Stimulated activated CD4-positive, alpha-beta T cell treated with anti-CD3 and anti-CD28 coated beads, Interleukin-15, amount 100 ng/mL, for 1 hour (primary cell): ENCODE measurements at regions not wholly inside any gene's neighbourhood (a gene's known extent, or its start where the extent isn't known, plus 50 kb on each side); places are given as distances from the start of the nearest gene placed in this dataset.

Experiments used
- DNase-seq, 2 donors: peaks; one replicate each; pipeline ENCODE4 v3.0.0-alpha.2; 2020; ENCODE audit warnings: low read depth in 1 of 2, low spot score in 1 of 2

DNA sequence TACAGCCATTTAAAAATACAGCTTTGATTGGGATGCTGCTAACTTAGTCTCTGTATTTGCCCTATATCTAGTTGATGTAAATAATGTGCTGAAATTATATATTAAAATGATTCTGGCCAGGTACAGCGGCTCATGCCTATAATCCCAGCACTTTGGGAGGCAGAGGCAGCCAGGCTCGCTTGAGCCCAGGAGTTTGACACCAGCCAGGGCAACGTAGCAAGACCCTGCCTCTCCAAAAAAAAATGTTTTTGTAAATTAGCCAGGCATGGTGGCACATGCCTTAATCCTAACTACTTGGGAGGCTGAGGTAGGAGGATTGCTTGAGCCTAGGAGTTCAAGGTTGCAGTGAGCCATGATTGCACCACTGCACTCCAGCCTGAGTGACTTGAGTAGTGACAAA lies 143.8 kb upstream of the CELF2 start:
- no peak for DNase-seq

DNA sequence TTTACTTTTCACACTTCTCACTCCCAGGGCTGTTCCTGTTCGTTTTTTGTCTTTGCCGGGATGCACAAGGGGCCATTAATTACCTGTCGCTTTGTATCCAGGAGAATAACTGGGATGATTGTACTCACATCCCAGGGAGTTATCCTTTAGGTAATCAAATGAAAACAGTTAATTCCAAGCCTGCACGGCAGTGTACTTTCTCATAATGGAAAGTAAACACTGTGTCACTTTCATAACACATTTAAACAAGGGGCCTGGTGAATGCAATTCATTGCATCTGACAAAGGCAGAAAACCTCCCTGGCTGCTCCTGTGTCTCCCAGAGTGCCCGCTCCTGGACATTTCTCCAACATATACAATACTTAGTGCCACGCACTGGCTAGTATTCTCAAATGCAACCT lies 138.7 kb upstream of the CELF2 start:
- no peak for DNase-seq

DNA sequence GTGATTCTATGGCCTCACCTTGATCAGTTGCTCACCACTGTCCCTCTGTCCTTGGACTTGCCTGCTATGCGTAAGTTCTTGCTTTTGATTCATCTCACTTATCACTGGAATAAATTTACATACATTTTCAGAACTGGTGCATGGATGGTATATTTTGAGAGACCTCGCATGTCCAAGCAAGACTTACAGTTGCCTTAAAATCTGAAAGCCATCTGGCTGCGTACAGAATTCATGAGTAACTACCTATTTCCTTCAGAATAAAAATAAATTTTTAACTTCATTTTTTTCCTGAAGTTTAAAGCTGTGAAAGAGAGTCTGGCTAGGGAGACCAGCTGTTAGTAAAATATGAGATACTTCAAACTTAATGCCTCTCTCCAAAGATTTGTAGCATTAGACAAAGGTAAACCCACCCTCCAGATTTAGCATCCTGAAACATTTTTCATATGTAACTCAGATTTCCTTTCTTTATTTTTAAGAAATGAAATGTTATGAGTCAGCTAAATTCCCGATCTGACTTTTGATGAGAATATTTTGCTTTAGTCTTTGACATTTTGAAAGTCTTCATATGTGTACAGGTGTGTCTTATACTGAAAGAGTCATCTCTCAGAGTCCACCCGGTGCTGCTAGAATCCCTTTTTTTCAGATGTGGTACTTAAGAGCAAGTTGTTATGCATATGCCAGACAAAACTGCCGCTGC lies 136.4 kb upstream of the CELF2 start:
- DNase-seq, result no peak

DNA sequence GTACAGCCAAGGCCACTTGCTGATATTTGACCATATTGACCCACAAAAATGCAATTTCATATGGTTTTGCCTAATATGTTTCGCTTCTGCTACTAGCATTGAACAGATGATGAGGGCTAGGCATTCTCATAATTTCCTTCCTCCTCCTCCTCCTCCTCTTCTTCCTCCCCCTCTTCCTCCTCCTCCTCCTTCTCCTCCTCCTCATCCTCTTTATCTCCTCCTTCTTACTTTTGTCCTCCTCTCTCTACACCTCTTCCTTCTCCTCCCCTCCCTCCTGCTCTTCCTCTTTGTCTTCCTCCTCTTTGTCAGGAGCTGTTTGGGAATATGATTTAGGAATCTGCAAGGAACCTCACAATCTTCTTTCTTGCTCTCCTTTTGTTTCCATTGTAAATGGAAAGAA lies 133.9 kb upstream of the CELF2 start:
- no peak for DNase-seq

DNA sequence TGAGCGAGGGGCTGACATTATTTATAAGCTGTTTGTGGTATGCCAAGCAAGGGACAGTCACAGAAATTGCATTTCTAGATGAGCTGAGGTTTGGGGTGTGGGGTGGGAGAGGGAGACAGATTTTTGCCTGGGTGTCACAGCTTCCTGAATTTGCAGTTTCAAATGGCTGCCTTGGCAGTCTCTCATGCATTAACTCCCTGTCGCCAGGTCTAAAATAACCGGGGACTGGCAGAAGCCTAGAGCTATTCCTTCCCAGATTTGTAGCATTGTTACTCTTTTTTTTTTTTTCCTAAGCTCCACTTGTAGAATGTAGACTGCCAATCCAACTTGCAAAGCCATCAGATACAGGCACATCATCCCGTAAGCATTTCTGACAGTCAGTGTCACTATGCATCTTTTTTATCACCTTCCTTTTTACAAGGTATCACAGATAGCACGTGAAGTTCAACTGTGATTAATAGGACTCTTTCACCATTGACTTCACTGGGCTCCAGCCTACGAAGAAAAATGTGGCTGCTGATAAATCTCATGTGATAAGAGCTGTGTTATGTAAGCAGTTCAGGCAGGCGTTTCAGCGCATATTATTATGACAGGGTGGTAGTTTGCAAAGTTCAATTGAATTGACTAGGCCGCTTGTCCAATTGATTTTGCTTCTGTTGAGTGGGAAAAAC lies 130.7 kb upstream of the CELF2 start:
- DNase-seq, result no peak

DNA sequence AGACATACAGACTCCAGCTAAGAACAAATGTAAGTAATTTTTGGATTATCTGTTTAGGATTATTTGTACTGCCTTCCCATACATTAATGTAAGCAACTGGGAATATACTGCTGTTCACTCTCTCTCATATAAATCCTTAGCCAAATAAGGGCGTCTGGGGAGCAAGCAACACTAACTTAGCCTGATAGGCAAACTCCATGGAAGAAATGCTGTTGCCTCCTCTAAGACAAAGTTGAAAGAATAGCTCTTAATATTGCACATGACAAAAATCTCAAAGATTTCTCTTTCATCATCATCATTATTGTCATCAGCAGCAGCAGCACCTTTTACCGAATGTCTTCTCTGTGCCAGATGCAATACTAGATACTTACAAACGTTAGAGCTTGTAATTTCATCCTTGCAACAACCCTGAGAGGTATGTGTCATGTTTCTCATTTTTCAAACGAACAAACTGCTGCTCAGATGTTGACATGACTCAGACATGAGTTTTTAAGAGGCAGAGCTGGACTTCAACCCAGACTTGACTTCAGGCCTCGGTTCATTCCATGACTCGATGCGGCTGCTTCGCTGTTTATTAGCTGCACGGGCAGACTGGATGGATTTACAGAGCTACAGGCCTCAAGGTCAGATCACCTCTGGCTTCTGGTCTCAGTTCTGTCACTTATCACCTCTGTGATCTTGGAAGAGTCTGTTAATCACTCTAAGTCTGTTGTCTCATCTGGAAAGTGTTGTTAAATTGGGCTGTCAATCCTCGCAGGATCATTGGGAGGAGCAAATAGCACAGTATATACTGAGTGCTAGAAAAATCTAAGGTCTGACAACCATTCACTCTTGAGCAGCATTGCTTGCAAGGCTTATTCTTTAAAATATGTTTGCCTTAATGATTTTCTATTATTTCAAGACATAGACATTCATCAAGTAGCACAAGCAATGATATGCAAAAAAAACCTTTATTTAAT lies 126.3 kb upstream of the CELF2 start:
- no peak for DNase-seq

DNA sequence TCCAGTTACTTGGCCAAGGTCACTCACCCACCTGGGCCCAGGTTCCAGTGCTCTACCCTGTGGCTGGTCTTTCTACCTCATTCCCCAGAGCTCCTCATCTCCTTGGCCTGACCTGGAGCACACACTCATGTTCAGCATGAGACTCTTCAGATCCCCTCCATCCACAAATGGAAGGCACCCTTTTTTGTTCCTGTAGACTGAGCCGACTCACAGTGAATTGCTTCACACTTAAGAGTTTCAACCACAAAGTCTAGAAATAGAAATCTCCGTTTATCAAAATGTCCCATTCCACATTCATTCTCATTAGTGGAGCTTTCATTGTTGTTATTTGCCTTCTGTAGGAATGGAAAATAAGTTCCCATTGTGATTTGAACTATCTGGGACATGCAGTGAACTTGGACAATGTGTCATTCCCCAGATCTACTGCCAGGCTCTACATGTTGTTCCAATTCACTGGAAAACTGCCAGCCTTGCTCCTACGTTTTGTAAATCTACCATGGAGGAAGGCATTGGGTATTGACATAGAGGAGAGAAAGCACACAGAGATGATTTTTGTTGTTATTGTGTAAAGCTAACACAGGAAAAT lies 125.3 kb upstream of the CELF2 start:
- DNase-seq, result no peak

DNA sequence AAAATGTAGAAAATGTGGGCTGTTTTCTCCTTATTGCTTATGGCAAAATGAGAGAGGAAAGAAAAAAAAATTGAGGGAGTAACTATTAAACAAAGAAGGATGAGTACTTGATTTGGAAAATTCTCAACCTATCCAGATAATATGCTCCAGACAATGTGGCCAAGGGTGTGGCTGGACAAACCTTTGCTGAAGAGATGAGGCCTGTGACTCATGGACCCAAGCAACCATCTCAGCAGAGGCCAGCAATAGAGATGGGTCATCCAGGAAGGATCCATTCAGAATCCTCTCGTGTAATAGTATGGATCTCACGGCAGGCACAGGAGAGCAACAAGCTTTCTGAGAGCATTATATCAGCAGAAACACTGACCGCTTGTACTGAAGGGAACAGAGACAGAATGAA lies 120.3 kb upstream of the CELF2 start:
- no peak for DNase-seq

DNA sequence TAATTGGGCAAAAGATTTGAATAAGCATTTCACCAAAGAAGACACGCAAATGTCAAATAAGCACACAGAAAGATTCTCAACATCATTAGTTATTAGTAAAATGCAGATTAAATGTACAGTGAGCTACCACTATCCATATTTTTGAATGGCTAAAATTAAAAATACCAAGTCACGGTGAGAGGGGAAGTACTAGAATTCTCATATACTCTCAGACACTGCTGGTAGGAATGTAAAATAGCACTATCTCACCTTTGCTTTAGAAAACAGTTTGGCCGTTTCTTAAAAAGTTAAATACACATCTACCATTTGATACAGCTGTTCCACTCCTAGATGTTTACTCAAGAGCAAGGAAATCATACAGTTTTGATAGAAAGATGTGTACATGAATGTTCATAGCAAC lies 115.8 kb upstream of the CELF2 start:
- no peak for DNase-seq

DNA sequence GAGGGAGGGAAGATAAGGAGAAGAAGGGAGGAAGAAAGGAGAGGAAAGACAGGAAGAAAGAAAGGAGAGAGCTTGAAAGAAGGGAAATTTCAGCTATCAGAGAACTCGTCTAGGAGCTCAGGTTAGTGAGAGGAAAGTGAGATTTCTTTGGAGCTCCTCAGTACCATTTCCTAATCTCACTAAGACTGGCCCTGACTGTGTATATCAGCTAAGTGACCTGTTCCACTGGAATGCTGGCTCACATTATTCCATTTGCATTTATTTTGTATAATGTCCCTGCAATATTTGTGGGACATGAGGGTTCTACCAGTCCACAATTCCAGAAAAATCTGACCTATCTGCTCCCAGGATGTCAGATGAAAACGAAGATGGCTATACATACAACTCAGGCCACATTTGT lies 114.7 kb upstream of the CELF2 start:
- DNase-seq, result no peak

DNA sequence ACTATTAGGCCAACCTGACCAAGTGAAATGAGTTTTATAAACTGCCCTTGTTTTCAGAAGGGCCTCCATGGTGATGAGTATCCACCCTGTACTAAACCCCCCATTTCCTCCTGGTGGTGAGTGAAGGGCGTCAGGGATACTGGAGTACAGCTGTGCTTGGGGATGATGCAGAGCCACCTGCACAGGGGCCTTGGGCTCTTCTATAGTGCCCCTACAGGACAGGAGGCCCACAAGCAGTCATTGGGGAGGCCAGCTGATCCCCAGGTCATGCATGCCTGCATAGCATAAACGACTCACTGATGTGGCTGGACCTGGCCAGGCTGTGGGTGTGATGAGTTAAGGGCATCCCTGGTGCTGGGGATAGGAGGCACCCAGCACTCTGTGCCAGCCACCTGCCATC lies 114.1 kb upstream of the CELF2 start:
- DNase-seq, result no peak

DNA sequence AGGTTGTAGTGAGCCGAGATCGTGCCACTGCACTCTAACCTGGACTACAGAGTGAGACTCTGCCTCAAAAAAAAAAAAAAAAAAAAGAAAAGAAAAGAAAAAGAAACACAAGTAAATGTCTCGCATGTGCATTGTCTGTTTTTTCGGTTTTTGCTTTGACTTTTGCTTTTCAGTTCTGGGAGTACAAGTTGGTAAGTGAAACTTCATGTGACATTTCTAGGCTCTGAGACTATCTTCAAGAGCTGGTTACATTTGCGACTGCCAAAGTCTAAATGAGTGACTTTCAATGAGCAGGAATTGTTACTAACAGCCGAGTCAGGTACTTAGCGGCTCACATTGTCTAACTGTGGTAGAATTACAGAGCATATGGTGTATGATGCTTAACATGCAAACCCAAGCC lies 107.0 kb upstream of the CELF2 start:
- DNase-seq, result no peak

DNA sequence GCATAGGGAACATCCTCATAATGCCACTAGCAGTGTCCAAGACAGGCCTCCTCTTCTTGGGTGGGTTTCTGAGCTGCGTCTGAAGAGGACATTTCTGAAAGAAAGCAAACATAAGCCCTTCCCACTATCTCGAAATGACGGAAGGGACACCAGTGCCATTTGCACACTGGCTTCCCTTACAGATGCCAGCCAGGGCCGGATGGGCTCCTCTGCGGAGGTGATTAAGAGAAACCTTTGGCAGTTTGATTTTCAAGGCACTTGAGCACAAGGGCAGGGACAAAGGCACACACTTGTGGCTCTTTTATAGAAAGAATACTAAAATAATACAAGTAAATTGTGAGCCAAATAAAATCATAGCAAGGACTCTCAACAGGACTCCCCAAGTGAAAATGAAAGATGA lies 106.6 kb upstream of the CELF2 start:
- DNase-seq, result no peak

DNA sequence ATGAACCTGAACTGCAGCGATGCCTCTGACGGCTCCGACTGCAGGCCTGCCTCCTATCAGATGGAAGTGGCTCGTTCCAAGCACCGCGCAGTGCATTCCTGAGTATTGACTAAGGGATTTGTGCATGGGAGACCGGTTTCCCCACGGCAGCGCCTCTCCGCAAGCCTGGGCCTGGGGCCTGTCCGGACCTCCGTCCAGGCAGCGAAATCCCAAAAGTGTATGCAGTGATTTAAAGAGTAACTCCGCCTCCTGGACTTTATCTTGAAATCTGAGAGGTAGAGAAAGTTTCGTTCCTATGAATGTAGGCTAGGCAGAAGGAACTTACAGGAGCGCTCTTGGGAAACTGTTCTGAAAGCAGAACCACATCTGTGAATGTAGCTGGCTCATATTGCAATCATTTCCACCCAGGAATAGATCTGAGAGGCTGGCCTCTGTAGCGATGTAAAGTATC lies 106.2 kb upstream of the CELF2 start:
- DNase-seq, result no peak

DNA sequence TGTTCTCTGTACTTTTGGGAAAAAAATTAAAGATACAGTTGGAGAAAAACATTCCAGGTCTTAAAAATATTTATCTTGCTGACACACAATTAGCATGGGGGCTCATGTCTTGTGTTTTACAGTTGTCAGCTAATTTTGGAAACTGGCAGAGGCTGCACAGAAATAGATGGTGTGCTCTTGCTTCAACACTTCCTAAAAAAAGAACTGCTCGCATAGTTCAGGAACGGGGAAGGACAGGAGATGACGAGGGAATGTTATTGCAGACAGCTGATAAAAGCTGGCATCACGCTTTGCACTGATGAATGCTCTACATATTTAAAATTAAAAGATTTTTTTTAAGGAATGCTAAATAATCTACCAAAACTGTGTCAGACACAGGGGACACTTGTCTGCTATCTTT lies 103.5 kb upstream of the CELF2 start:
- no peak for DNase-seq

DNA sequence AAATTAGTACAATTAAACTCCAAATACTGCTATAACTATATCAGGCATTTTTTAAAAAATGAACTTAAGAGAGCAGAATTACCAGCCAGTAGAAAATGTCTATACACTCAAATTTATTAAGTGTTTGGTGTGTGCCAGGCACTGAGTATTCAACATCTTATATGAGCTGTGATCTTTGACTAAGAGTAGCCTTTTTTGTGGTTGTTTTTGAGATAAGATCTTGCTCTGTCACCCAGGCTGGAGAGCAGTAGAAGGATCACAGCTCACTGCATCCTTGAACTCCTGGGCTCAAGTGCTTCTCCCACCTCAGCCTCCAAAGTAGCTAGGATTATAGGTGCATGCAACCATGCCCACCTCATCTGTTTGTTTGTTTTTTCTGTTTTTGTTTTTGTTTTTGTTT lies 102.5 kb upstream of the CELF2 start:
- no peak for DNase-seq

DNA sequence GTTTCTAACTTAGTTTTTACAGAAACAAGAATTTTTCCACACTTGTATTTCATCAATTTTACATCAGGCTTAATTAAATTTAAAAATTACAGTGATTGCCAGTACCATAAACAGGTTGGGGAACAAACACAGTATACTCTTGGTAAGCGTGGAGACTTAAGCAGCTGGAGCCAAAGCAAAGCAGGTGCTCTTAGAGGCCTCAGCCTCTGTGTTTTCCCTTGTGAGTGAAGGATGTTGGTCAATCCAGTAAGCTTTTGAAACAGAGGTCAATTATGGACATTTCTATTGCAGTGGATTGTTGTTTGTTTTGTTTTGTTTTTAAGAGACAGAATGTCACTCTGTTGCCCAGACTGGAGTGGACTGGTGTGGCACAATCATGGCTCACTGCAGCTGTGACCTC lies 100.6 kb upstream of the CELF2 start:
- DNase-seq, result no peak

DNA sequence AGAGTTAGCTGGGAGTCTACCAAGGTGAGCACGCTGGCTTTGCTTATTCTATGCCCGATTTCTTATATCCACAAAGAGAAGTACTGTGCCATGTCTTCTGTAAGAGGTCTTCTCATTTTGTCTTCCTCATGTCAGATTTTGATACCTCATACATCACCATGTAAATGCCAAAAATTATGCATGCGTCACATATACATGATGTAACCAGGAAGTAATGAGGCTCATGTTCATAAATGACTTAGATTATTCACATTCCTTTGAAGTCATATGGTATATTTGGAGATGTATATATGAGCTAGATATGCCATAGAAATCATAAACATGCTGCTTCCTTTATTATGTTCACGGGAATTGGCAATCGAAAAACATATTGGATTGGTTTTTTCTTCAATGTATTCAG lies 97.7 kb upstream of the CELF2 start:
- DNase-seq, result no peak

DNA sequence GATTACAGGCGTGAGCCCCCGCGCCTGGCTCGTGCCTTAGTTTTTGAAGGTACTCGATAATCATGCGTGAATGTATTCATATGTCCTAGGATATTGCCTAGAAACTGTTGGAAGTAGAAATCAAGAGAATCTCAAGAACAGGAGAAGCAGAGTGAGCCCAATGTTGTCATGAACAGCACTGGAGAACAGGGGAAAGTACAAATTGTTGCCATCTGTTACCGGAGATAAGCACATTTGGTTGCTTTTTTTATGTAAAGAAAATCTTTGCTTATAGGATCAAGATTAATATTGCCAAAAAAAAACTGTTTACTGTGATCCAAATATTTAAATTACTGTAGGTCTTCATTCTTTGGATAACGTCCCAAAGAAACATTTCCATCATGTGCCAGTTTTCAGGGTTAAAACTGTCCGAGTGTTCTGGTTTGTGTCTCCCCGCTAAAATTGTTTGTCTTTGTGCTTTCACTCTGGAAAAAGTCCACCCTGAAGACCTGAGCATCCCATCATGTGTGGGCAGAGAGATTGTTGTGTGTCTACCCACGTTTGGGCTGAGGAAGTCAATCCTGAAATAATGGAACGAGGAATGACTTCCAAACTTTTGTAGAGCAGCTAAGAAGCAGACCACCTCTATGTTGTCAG lies 95.7 kb upstream of the CELF2 start:
- DNase-seq, result no peak

DNA sequence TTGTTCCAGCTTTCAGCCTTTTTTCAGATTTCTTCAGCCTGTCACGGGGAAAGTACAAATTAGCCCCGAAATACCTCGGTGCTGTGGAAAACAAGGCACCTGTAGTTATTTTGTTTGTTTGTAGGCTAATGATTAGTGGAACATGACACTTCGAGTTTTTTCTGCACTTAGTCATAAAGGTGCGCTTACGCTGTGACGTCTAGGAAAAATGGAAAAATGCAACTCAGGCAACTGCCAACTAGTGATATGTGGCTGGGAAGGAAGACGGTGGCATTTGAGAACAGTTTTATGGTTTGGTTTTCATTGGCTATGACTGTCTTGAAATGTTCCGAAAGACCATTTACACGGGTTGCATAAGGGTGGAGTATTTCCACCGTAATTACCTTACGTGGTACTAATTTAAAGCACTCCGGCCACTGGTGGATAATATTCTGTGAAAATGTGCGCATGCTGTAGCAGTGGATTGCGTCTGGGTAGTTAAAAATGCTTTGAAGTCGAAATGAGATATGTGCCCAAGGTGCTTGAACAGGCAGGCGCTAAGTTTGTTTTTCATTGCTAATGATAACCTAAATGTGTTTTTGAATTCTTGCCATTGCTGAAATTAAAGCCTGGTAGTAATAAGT lies 94.5 kb upstream of the CELF2 start:
- no peak for DNase-seq

DNA sequence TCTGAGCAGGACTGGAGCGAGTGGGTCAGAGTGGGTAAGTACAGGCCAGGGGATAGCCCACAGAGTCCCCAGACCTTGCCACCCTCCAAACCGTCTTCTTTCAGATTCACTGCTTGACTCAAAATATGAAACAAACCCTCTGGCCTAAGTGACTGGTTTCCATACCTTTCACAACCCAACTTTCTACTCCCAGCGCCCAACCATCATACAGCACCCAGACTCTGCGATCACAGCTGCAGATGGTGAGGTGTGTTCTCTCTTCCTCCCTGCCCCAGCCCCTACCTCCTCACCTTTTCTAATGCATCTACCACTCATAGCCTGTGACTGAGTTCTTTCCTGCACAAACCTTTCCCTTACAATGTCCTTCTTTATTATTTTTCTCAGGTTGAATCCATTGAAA lies 92.0 kb upstream of the CELF2 start:
- DNase-seq, result no peak
